ENCODE measurements at regions not wholly inside any gene's neighbourhood (a gene's known extent, or its start where the extent isn't known, plus 50 kb on each side); places are given as distances from the start of the nearest gene placed in this dataset.

GRCh38 chr4:18733961-18734360 lies 712.4 kb upstream of the LCORL start:
- TF ChIP-seq POLR2A (IDR thresholded peaks at IDR 0.05) = no peak
- TF ChIP-seq CTCF (IDR thresholded peaks at IDR 0.05) = no peak

All from heart left ventricle (tissue), 13 donors.